BJ (cell line): ENCODE measurements at regions not wholly inside any gene's neighbourhood (a gene's known extent, or its start where the extent isn't known, plus 50 kb on each side); places are given as distances from the start of the nearest gene placed in this dataset.

Experiments used
- CTCF ChIA-PET: fragments of 350-600 bp; formaldehyde crosslinking; extraction: SDS; loops from one replicate; lab custom pipeline; 2021; ENCODE audit warnings: antibody characterized with exemption, inconsistent platforms; lab: Yijun Ruan, JAX
- POLR2A ChIA-PET: fragments of 300-600 bp; sonication (Branson Sonifier 250); formaldehyde crosslinking; extraction: SDS; loops from one replicate; lab custom pipeline; 2021; ENCODE audit warnings: antibody characterized with exemption; lab: Charles Lee
- DNase-seq: peaks from one replicate; pipeline ENCODE4 v3.0.0-alpha.2; 2011; ENCODE audit warnings: low read depth
- H3K27me3 ChIP-seq: 2 replicates; pipeline ENCODE4 v1.6.0; 2011; ENCODE audit warnings: low read length; ENCODE audit not compliant: control insufficient read depth, insufficient read depth
- H3K36me3 ChIP-seq: 2 replicates; pipeline ENCODE4 v1.5.1; 2011; ENCODE audit warnings: low read length; ENCODE audit not compliant: control insufficient read depth, insufficient read depth
- H3K4me3 ChIP-seq: 2 replicates; pipeline ENCODE4 v1.5.1; 2011; ENCODE audit warnings: low read depth, mild to moderate bottlenecking, control low read depth, low read length
- CTCF ChIP-seq: IDR thresholded peaks from 2 replicates; pipeline ENCODE4 v1.5.1; 2011; ENCODE audit warnings: low read depth, mild to moderate bottlenecking, control low read depth, inconsistent platforms, low read length, moderate library complexity; ENCODE audit not compliant: insufficient read depth

- H3K27me3 ChIP-seq, result no peaks in the 10 kb centered on the region
- CTCF ChIA-PET, result no interaction called here
- no peak overlapping the region for H3K4me3 ChIP-seq
- TF ChIP-seq CTCF, result no peak
- POLR2A ChIA-PET, result no interaction called here
- no peaks in the 10 kb centered on the region for H3K36me3 ChIP-seq
- no peak for DNase-seq
Observed at GRCh38 chr4:23036921-23037495, 344.3 kb downstream of the GBA3 start.

GRCh38 chr4:23036503-23036902 lies 343.8 kb downstream of the GBA3 start:
- DNase-seq, result no peak
- ChIA-PET POLR2A (no interaction called here), CTCF (no interaction called here)
- TF ChIP-seq CTCF, result no peak
- no peaks in the 10 kb centered on the region for H3K36me3 ChIP-seq
- no peak overlapping the region for H3K4me3 ChIP-seq
- no peaks in the 10 kb centered on the region for H3K27me3 ChIP-seq

- CTCF ChIA-PET, result no interaction called here
- no peaks in the 10 kb centered on the region for H3K27me3 ChIP-seq
- DNase-seq, result no peak
- no peaks in the 10 kb centered on the region for H3K36me3 ChIP-seq
- POLR2A ChIA-PET, result no interaction called here
- H3K4me3 ChIP-seq, result no peak overlapping the region
- no peak for TF ChIP-seq CTCF
Observed at GRCh38 chr4:23035521-23036056, 342.9 kb downstream of the GBA3 start.

- no peak for DNase-seq
- ChIA-PET CTCF (no interaction called here), POLR2A (no interaction called here)
- no peak for TF ChIP-seq CTCF
- Histone ChIP-seq H3K36me3 (no peaks in the 10 kb centered on the region), H3K4me3 (no peak overlapping the region), H3K27me3 (no peaks in the 10 kb centered on the region)
Observed at GRCh38 chr4:23034731-23035130, 342.0 kb downstream of the GBA3 start.

- H3K27me3 ChIP-seq, result no peaks in the 10 kb centered on the region
- TF ChIP-seq CTCF, result no peak
- peak; percentile 41 for DNase-seq
- no peaks in the 10 kb centered on the region for H3K36me3 ChIP-seq
- POLR2A ChIA-PET, result no interaction called here
- no peak overlapping the region for H3K4me3 ChIP-seq
- CTCF ChIA-PET, result no interaction called here
Observed at GRCh38 chr4:23033796-23034195, 341.1 kb downstream of the GBA3 start.
